Natural killer cell (primary cell): ENCODE measurements at regions not wholly inside any gene's neighbourhood (a gene's known extent, or its start where the extent isn't known, plus 50 kb on each side); places are given as distances from the start of the nearest gene placed in this dataset.

Experiments
- ATAC-seq, 3 donors: fragments of 150-1000 bp in 2 of 3; fragments of 200-7000 bp in 1 of 3; cut with Tn5 transposase; 1 replicate in 1 of 3; 2 replicates in 2 of 3; pipeline ENCODE4 v1.10.0; 2021; ENCODE audit warnings: mild to moderate bottlenecking in 2 of 3, moderate library complexity in 2 of 3
- DNase-seq, 2 donors: peaks; one replicate each; pipeline versions ENCODE4 v3.0.0 to v3.0.0-alpha.2; 2013 to 2021; ENCODE audit warnings: mixed read lengths in 1 of 2
- H3K27ac ChIP-seq: one replicate; pipeline ENCODE4 v1.5.1; 2013; ENCODE audit warnings: mild to moderate bottlenecking, low read length
- H3K27me3 ChIP-seq: one replicate; pipeline ENCODE4 v1.6.1; 2013; ENCODE audit warnings: low read length; ENCODE audit not compliant: control insufficient read depth, insufficient read depth
- H3K36me3 ChIP-seq: one replicate; pipeline ENCODE4 v1.6.1; 2013; ENCODE audit warnings: low read length; ENCODE audit not compliant: control insufficient read depth, insufficient read depth
- H3K4me1 ChIP-seq: one replicate; pipeline ENCODE4 v1.6.1; 2013; ENCODE audit warnings: low read length; ENCODE audit not compliant: control insufficient read depth, insufficient read depth
- H3K4me3 ChIP-seq: one replicate; pipeline ENCODE4 v1.5.1; 2013; ENCODE audit warnings: low read length
- H3K9me3 ChIP-seq: one replicate; pipeline ENCODE4 v1.6.1; 2013; ENCODE audit warnings: low read length; ENCODE audit not compliant: control insufficient read depth, insufficient read depth
- H3K27ac Mint-ChIP-seq, 2 donors: one replicate each; pipeline ENCODE4 v1.8.0; 2022; ENCODE audit warnings: mild to moderate bottlenecking in 2 of 2, mixed read lengths in 2 of 2, moderate library complexity in 1 of 2
- H3K27me3 Mint-ChIP-seq, 2 donors: one replicate each; pipeline ENCODE4 v1.8.0; 2022; ENCODE audit warnings: low read depth in 2 of 2, mixed read lengths in 2 of 2
- H3K36me3 Mint-ChIP-seq: one replicate; pipeline ENCODE4 v1.8.0; 2022; ENCODE audit warnings: mixed read lengths
- H3K4me1 Mint-ChIP-seq, 2 donors: one replicate each; pipeline ENCODE4 v1.8.0; 2022; ENCODE audit warnings: mixed read lengths in 2 of 2
- H3K4me3 Mint-ChIP-seq: one replicate; pipeline ENCODE4 v1.8.0; 2022; ENCODE audit warnings: mild to moderate bottlenecking, moderate library complexity, mixed read lengths
- H3K9me3 Mint-ChIP-seq, 2 donors: one replicate each; pipeline ENCODE4 v1.8.0; 2022; ENCODE audit warnings: mixed read lengths in 2 of 2
- CTCF ChIP-seq: fragments of 200-600 bp; IDR thresholded peaks from one replicate; pipeline ENCODE4 v1.8.0; 2022; ENCODE audit warnings: antibody characterized with exemption
- WGBS: methylation state at CpG from one replicate; pipeline ENCODE4 v1.1.7; 2013; ENCODE audit warnings: missing lambda C conversion rate; ENCODE audit not compliant: insufficient coverage; 5-methylcytosine and 5-hydroxymethylcytosine counted together
- intact Hi-C: fragments of 100-400 bp; cut with micrococcal nuclease; formaldehyde crosslinking; loops from one replicate; pipeline ENCODE4 v1.14.2; 2022

- Histone ChIP-seq H3K4me3 (no peak overlapping the region), H3K27ac (no peak overlapping the region), H3K27me3 (no peaks in the 10 kb centered on the region), H3K36me3 (no peaks in the 10 kb centered on the region), H3K9me3 (no peaks in the 10 kb centered on the region), H3K4me1 (peaks cover 4% of the 10 kb centered on the region)
- 56% methylated on average over 8 of the region's 8 CpGs for WGBS
- ATAC-seq (peak in 1 of 3 donors; percentile 52), DNase-seq (no peak)
- intact Hi-C loops, result no loop called here
- Mint-ChIP-seq H3K27me3 (peaks cover 6% of the 10 kb centered on the region in 2 donors), H3K4me1 (peaks cover 7 to 10% of the 10 kb centered on the region in 2 donors), H3K4me3 (no peak overlapping the region), H3K27ac (no peak overlapping the region), H3K36me3 (no peaks in the 10 kb centered on the region), H3K9me3 (no peaks in the 10 kb centered on the region)
- TF ChIP-seq CTCF, result no peak
Measured at GRCh38 chr5:66234241-66234640, 90.1 kb downstream of the SREK1 start.

- Mint-ChIP-seq H3K27me3 (peaks cover 11 to 15% of the 10 kb centered on the region in 2 donors), H3K27ac (no peak overlapping the region), H3K36me3 (no peaks in the 10 kb centered on the region), H3K4me3 (no peak overlapping the region), H3K9me3 (no peaks in the 10 kb centered on the region), H3K4me1 (peaks cover 7 to 10% of the 10 kb centered on the region in 2 donors)
- ATAC-seq, result no peak
- DNase-seq, result no peak
- Histone ChIP-seq H3K27me3 (no peaks in the 10 kb centered on the region), H3K4me1 (peaks cover 4% of the 10 kb centered on the region), H3K4me3 (no peak overlapping the region), H3K9me3 (no peaks in the 10 kb centered on the region), H3K36me3 (no peaks in the 10 kb centered on the region), H3K27ac (no peak overlapping the region)
- TF ChIP-seq CTCF, result no peak
- intact Hi-C loops, result no loop called here
- WGBS, result 88% methylated on average over 6 of the region's 6 CpGs
Measured at GRCh38 chr5:66238435-66238834, 94.3 kb downstream of the SREK1 start.

- H3K27me3 Mint-ChIP-seq, result peaks cover 11 to 15% of the 10 kb centered on the region in 2 donors
- H3K36me3 Mint-ChIP-seq, result no peaks in the 10 kb centered on the region
- no peak for TF ChIP-seq CTCF
- no peaks in the 10 kb centered on the region for H3K9me3 ChIP-seq
- no peaks in the 10 kb centered on the region for H3K36me3 ChIP-seq
- no peaks in the 10 kb centered on the region for H3K9me3 Mint-ChIP-seq
- H3K4me1 Mint-ChIP-seq, result peaks cover 7 to 10% of the 10 kb centered on the region in 2 donors
- intact Hi-C loops, result no loop called here
- no peak for DNase-seq
- no peak overlapping the region for H3K4me3 Mint-ChIP-seq
- no peak overlapping the region for H3K4me3 ChIP-seq
- no peak overlapping the region for H3K27ac ChIP-seq
- WGBS, result no CpG with 5 or more reads among the region's 1 CpG
- peaks cover 3% of the 10 kb centered on the region for H3K4me1 ChIP-seq
- no peaks in the 10 kb centered on the region for H3K27me3 ChIP-seq
- no peak for ATAC-seq
- no peak overlapping the region for H3K27ac Mint-ChIP-seq
Measured at GRCh38 chr5:66239034-66239433, 94.9 kb downstream of the SREK1 start.

DNA sequence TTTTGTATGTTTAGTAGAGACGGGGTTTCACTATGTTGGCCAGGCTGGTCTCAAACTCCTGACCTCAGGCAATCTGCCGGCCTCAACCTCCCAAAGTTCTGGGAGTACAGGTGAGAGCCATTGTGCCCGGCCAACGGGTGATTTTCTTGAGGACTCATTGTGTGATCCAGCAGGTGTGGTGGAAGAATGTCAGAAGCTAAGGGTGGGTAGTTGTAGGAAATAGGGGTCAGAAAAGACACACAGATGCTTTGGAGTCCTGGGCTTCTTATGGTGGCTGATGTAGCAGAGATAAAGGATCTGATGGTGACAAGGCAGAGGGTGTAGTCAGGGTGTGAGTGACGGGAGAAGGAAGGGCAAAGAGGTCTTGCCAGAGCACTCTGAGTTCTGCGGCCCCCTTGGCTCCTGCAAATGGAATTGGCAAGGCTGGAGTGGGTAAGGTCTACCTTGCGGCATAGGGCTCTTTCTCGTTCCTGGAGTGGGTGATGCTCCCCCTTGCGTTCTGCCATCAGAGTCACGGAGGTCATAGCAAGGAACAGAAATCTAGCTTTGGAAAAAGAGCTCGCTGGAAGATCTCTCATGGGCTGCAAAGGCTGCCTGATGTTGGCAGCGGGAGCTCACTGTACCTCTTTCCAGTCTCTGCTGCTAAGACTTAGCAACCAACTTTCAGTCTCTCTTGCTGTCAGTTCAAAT lies 97.2 kb downstream of the SREK1 start:
- Mint-ChIP-seq H3K36me3 (no peaks in the 10 kb centered on the region), H3K4me1 (no peaks in the 10 kb centered on the region), H3K4me3 (no peak overlapping the region), H3K27ac (no peak overlapping the region), H3K27me3 (peaks cover 8 to 15% of the 10 kb centered on the region in 2 donors), H3K9me3 (no peaks in the 10 kb centered on the region)
- H3K9me3 ChIP-seq, result no peaks in the 10 kb centered on the region
- WGBS, result 93% methylated on average over 12 of the region's 12 CpGs
- H3K36me3 ChIP-seq, result no peaks in the 10 kb centered on the region
- no peak overlapping the region for H3K4me3 ChIP-seq
- no peaks in the 10 kb centered on the region for H3K4me1 ChIP-seq
- DNase-seq (no peak), ATAC-seq (no peak)
- no peak overlapping the region for H3K27ac ChIP-seq
- TF ChIP-seq CTCF, result no peak
- intact Hi-C loops, result no loop called here
- no peaks in the 10 kb centered on the region for H3K27me3 ChIP-seq
